ENCODE measurements at regions not wholly inside any gene's neighbourhood (a gene's known extent, or its start where the extent isn't known, plus 50 kb on each side); places are given as distances from the start of the nearest gene placed in this dataset.
"Not testable (repeated sequence)": the region's sequence is repeated elsewhere in the genome, so short reads cannot be mapped to it uniquely, and the experiment has no call there.

DNA sequence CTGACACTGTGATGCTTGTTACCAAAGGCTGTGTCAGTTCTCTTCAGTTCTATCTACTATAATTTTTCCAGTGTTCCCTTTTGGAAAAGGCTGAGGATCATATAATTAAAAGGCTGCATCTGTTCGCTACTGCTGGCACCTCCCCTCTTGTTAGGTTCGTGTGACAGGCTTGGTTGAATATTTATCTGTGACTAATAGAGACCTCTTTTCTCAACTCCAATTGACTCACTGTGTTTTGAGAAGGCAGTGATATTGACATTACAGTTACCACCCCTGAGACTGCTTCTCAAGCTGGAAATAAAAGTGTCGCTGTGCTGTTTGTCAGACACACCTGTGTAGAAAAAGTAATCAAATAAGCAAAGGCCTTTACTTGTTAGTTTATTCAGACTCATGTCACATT is 205.5 kb upstream of the KCNH7 start:
- H3K27me3 ChIP-seq = no peaks in the 10 kb centered on the region
- H3K27ac ChIP-seq = no peak overlapping the region
- no peak overlapping the region for H3K4me3 ChIP-seq (ENCODE audit: low read depth in 1 of 2, low read length in 1 of 2)
- H3K36me3 ChIP-seq = no peaks in the 10 kb centered on the region
- H3K4me1 ChIP-seq (ENCODE audit: control insufficient read depth in 1 of 2, insufficient read depth in 1 of 2, low read depth in 1 of 2, low read length in 1 of 2) = no peaks in the 10 kb centered on the region
- no peak for TF ChIP-seq CTCF (IDR thresholded peaks at IDR 0.05)
- H3K9me3 ChIP-seq = no peaks in the 10 kb centered on the region

DNA sequence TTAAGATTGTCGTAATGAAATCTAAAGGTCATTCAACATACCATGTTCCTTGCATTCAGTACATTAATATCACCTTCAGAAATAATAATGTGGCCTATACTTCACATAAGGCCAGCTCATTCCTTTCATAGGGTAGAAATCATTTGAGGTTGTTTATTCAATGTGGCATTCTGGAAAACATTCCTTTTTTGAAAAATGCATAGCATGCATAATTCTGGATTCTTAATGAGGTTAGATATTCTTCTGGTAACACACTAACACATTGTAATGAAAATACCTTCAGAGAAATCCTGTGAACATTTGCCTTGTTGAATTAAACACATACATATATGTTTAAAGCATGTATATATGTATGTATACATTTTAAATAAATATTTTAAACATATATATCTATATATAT is 204.6 kb upstream of the KCNH7 start:
- H3K4me1 ChIP-seq (ENCODE audit: control insufficient read depth in 1 of 2, insufficient read depth in 1 of 2, low read depth in 1 of 2, low read length in 1 of 2) = no peaks in the 10 kb centered on the region

GRCh38 chr2:163039266-163039665 is 200.7 kb upstream of the KCNH7 start:
- no peaks in the 10 kb centered on the region for H3K36me3 ChIP-seq
- no peaks in the 10 kb centered on the region for H3K4me1 ChIP-seq (ENCODE audit: control insufficient read depth in 1 of 2, insufficient read depth in 1 of 2, low read depth in 1 of 2, low read length in 1 of 2)
- TF ChIP-seq CTCF (IDR thresholded peaks at IDR 0.05) = no peak
- no peak overlapping the region for H3K4me3 ChIP-seq (ENCODE audit: low read depth in 1 of 2, low read length in 1 of 2)
- no peaks in the 10 kb centered on the region for H3K9me3 ChIP-seq
- no peaks in the 10 kb centered on the region for H3K27me3 ChIP-seq
- no peak overlapping the region for H3K27ac ChIP-seq

More for the DNA sequence above, 204.6 kb upstream of the KCNH7 start:
- Histone ChIP-seq H3K36me3 (no peaks in the 10 kb centered on the region), H3K9me3 (no peaks in the 10 kb centered on the region), H3K4me3 (ENCODE audit: low read depth in 1 of 2, low read length in 1 of 2) (no peak overlapping the region), H3K27ac (no peak overlapping the region), H3K27me3 (no peaks in the 10 kb centered on the region)
- no peak for TF ChIP-seq CTCF (IDR thresholded peaks at IDR 0.05)

DNA sequence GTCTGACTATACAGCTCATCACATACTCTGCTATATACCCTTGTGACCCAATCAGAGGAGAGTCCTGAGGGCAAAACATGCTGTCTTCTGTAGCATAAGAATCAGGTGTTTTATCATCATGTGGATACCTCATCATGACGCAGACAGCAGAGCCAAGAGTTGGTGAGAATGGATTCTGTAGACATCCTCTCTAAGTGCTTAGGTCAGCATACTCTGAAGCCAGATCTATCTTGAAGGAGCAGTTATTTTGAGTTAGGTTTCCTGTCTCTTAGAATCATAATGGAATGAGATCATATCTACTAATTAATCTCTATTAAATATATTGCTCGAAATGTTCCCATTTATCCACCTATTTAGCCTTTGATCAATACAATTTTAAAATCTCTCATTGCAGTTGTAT is 190.2 kb upstream of the KCNH7 start:
- no peak for TF ChIP-seq CTCF (IDR thresholded peaks at IDR 0.05)
- no peaks in the 10 kb centered on the region for H3K9me3 ChIP-seq
- H3K4me1 ChIP-seq (ENCODE audit: control insufficient read depth in 1 of 2, insufficient read depth in 1 of 2, low read depth in 1 of 2, low read length in 1 of 2) = no peaks in the 10 kb centered on the region
- H3K27ac ChIP-seq = no peak overlapping the region
- no peaks in the 10 kb centered on the region for H3K27me3 ChIP-seq
- H3K4me3 ChIP-seq (ENCODE audit: low read depth in 1 of 2, low read length in 1 of 2) = no peak overlapping the region
- H3K36me3 ChIP-seq = no peaks in the 10 kb centered on the region

DNA sequence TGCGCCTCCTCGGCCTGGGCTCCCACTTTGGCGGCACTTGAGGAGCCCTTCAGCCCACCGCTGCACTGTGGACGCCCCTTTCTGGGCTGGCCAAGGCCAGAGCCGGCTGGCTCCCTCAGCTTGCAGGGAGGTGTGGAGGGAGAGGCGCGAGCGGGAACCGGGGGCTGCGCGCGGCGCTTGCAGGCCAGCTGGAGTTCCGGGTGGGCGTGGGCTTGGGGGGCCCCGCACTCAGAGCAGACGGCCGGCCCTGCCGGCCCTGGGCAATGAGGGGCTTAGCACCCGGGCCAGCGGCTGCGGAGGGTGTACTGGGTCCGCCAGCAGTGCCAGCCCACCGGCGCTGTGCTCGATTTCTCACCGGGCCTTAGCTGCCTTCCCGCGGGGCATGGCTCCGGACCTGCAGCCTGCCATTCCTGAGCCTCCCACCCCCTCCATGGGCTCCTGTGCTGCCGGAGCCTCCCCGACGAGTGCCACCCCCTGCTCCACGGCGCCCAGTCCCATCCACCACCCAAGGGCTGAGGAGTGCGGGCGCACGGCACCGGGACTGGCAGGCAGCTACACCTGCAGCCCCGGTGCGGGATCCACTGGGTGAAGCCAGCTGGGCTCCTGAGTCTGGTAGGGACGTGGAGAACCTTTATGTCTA is 187.7 kb upstream of the KCNH7 start:
- H3K4me3 ChIP-seq (ENCODE audit: low read depth in 1 of 2, low read length in 1 of 2); H3K36me3 ChIP-seq; H3K27me3 ChIP-seq; H3K27ac ChIP-seq; H3K4me1 ChIP-seq (ENCODE audit: control insufficient read depth in 1 of 2, insufficient read depth in 1 of 2, low read depth in 1 of 2, low read length in 1 of 2); H3K9me3 ChIP-seq: not testable (repeated sequence)

- not testable (repeated sequence) for H3K4me1 ChIP-seq (ENCODE audit: control insufficient read depth in 1 of 2, insufficient read depth in 1 of 2, low read depth in 1 of 2, low read length in 1 of 2); H3K36me3 ChIP-seq; H3K4me3 ChIP-seq (ENCODE audit: low read depth in 1 of 2, low read length in 1 of 2); H3K27me3 ChIP-seq; H3K9me3 ChIP-seq; H3K27ac ChIP-seq
Observed at GRCh38 chr2:163016882-163017281, 178.3 kb upstream of the KCNH7 start.

DNA sequence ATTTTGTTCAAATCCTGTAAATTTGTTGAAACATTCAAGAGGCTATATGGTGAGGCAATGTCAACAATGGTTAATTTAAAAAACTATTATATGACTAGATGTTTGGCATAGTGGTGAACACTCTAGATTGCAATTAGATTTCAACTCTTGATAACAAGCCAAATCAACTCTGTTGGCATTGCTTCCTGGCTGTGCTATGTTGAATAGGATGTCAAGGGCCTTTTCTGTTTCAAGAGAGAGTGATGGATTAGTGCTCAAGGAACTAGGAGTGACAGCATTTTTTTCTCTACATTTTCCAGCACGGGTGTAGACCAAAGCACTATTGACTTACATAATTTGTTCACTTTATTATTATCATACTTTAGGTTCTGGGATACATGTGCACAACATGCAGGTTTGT is 172.4 kb upstream of the KCNH7 start:
- no peaks in the 10 kb centered on the region for H3K9me3 ChIP-seq
- no peaks in the 10 kb centered on the region for H3K4me1 ChIP-seq (ENCODE audit: control insufficient read depth in 1 of 2, insufficient read depth in 1 of 2, low read depth in 1 of 2, low read length in 1 of 2)
- TF ChIP-seq CTCF (IDR thresholded peaks at IDR 0.05) = no peak
- no peak overlapping the region for H3K27ac ChIP-seq
- H3K27me3 ChIP-seq = no peaks in the 10 kb centered on the region
- no peak overlapping the region for H3K4me3 ChIP-seq (ENCODE audit: low read depth in 1 of 2, low read length in 1 of 2)
- H3K36me3 ChIP-seq = no peaks in the 10 kb centered on the region

Data from neutrophil (primary cell).